CD4-positive, CD25-positive, alpha-beta regulatory T cell (primary cell): ENCODE measurements at regions not wholly inside any gene's neighbourhood (a gene's known extent, or its start where the extent isn't known, plus 50 kb on each side); places are given as distances from the start of the nearest gene placed in this dataset.
"Not testable (repeated sequence)": the region's sequence is repeated elsewhere in the genome, so short reads cannot be mapped to it uniquely, and the experiment has no call there.

Source experiments
- ATAC-seq, 2 donors: fragments of 150-1000 bp; cut with Tn5 transposase; one replicate each; pipeline ENCODE4 v1.10.0; 2021; ENCODE audit warnings: low read depth in 2 of 2, moderate number of reproducible peaks in 2 of 2, moderate library complexity in 1 of 2
- DNase-seq, 3 donors: peaks; one replicate each; pipeline versions ENCODE4 v3.0.0 to v3.0.0-alpha.2; 2012 to 2022; ENCODE audit warnings: mixed read lengths in 1 of 3
- H3K27ac ChIP-seq: one replicate; pipeline ENCODE4 v1.7.0; 2013; ENCODE audit warnings: mild to moderate bottlenecking, low read length; ENCODE audit not compliant: insufficient read depth, poor library complexity, severe bottlenecking
- H3K27me3 ChIP-seq: one replicate; pipeline ENCODE4 v1.7.0; 2013; ENCODE audit warnings: low read length; ENCODE audit not compliant: control insufficient read depth, insufficient read depth
- H3K36me3 ChIP-seq: one replicate; pipeline ENCODE4 v1.7.0; 2013; ENCODE audit warnings: mild to moderate bottlenecking, low read length, moderate library complexity; ENCODE audit not compliant: control insufficient read depth, insufficient read depth
- H3K4me1 ChIP-seq: 2 replicates; pipeline ENCODE4 v1.7.0; 2013; ENCODE audit warnings: mild to moderate bottlenecking, low read length; ENCODE audit not compliant: insufficient read depth, control insufficient read depth, poor library complexity, severe bottlenecking
- H3K4me3 ChIP-seq: one replicate; pipeline ENCODE4 v1.7.0; 2013; ENCODE audit warnings: low read depth, mild to moderate bottlenecking, low read length, moderate library complexity
- H3K9me3 ChIP-seq, 2 experiments: 1 replicate in 1 of 2; 2 replicates in 1 of 2; pipeline ENCODE4 v1.7.0; 2013; ENCODE audit warnings: low read length in 2 of 2, mild to moderate bottlenecking in 1 of 2, moderate library complexity in 1 of 2; ENCODE audit not compliant: control insufficient read depth in 2 of 2
- H3K27ac Mint-ChIP-seq, 3 donors: one replicate each; pipeline ENCODE4 v1.8.0; 2020 to 2022; ENCODE audit warnings: mild to moderate bottlenecking in 3 of 3, mixed read lengths in 3 of 3, moderate library complexity in 2 of 3
- H3K27me3 Mint-ChIP-seq: one replicate; pipeline ENCODE4 v1.8.0; 2022; ENCODE audit warnings: mild to moderate bottlenecking, mixed read lengths
- H3K36me3 Mint-ChIP-seq: one replicate; pipeline ENCODE4 v1.8.0; 2020; ENCODE audit warnings: mixed read lengths
- H3K4me1 Mint-ChIP-seq, 4 donors: one replicate each; pipeline ENCODE4 v1.8.0; 2020 to 2022; ENCODE audit warnings: mixed read lengths in 4 of 4, mild to moderate bottlenecking in 1 of 4
- H3K4me3 Mint-ChIP-seq, 4 donors: one replicate each; pipeline ENCODE4 v1.8.0; 2020 to 2022; ENCODE audit warnings: mild to moderate bottlenecking in 4 of 4, mixed read lengths in 4 of 4, moderate library complexity in 3 of 4
- H3K9me3 Mint-ChIP-seq, 7 donors: one replicate each; pipeline ENCODE4 v1.8.0; 2020 to 2022; ENCODE audit warnings: mixed read lengths in 7 of 7, mild to moderate bottlenecking in 3 of 7, moderate library complexity in 2 of 7

GRCh38 chr1:188164459-188164858 is 1335.7 kb downstream of the PLA2G4A start:
- Histone ChIP-seq H3K9me3 (no peaks in the 10 kb centered on the region), H3K27ac (no peak overlapping the region), H3K4me3 (no peak overlapping the region), H3K36me3 (no peaks in the 10 kb centered on the region), H3K4me1 (no peaks in the 10 kb centered on the region), H3K27me3 (no peaks in the 10 kb centered on the region)
- Mint-ChIP-seq H3K36me3 (no peaks in the 10 kb centered on the region), H3K27me3 (no peaks in the 10 kb centered on the region), H3K9me3 (peaks cover 2 to 8% (median 3%) of the 10 kb centered on the region in 7 donors), H3K27ac (no peak overlapping the region), H3K4me1 (peaks cover 0 to 4% (median 0%) of the 10 kb centered on the region in 4 donors), H3K4me3 (no peak overlapping the region)
- ATAC-seq (no peak), DNase-seq (no peak)

GRCh38 chr1:188166654-188167053 is 1337.9 kb downstream of the PLA2G4A start:
- no peak overlapping the region for H3K4me3 Mint-ChIP-seq
- Histone ChIP-seq H3K4me3 (no peak overlapping the region), H3K36me3 (no peaks in the 10 kb centered on the region), H3K27me3 (no peaks in the 10 kb centered on the region), H3K9me3 (no peaks in the 10 kb centered on the region), H3K27ac (no peak overlapping the region), H3K4me1 (no peaks in the 10 kb centered on the region)
- H3K27ac Mint-ChIP-seq = no peak overlapping the region
- peaks cover 0 to 4% (median 0%) of the 10 kb centered on the region in 4 donors for H3K4me1 Mint-ChIP-seq
- peaks cover 0 to 8% (median 3%) of the 10 kb centered on the region in 7 donors for H3K9me3 Mint-ChIP-seq
- H3K27me3 Mint-ChIP-seq = no peaks in the 10 kb centered on the region
- no peaks in the 10 kb centered on the region for H3K36me3 Mint-ChIP-seq
- ATAC-seq (no peak), DNase-seq (no peak)

- Mint-ChIP-seq H3K4me1 (no peaks in the 10 kb centered on the region), H3K4me3 (no peak overlapping the region), H3K27ac (no peak overlapping the region), H3K27me3 (no peaks in the 10 kb centered on the region), H3K36me3 (no peaks in the 10 kb centered on the region), H3K9me3 (peaks cover 0 to 12% (median 5%) of the 10 kb centered on the region in 7 donors)
- no peaks in the 10 kb centered on the region for H3K27me3 ChIP-seq
- no peaks in the 10 kb centered on the region for H3K36me3 ChIP-seq
- H3K4me1 ChIP-seq = no peaks in the 10 kb centered on the region
- ATAC-seq (no peak), DNase-seq (no peak)
- H3K4me3 ChIP-seq = no peak overlapping the region
- no peak overlapping the region for H3K27ac ChIP-seq
- no peaks in the 10 kb centered on the region for H3K9me3 ChIP-seq
Observed at GRCh38 chr1:188169971-188170370, 1341.2 kb downstream of the PLA2G4A start.

- Mint-ChIP-seq H3K36me3 (no peaks in the 10 kb centered on the region), H3K27ac (no peak overlapping the region), H3K9me3 (peaks cover 0 to 12% (median 5%) of the 10 kb centered on the region in 7 donors), H3K27me3 (no peaks in the 10 kb centered on the region), H3K4me3 (no peak overlapping the region), H3K4me1 (no peaks in the 10 kb centered on the region)
- Histone ChIP-seq H3K4me3 (no peak overlapping the region), H3K27me3 (no peaks in the 10 kb centered on the region), H3K27ac (no peak overlapping the region), H3K4me1 (no peaks in the 10 kb centered on the region), H3K9me3 (no peaks in the 10 kb centered on the region), H3K36me3 (no peaks in the 10 kb centered on the region)
- no peak for DNase-seq
- ATAC-seq = no peak
Observed at GRCh38 chr1:188170411-188170810, 1341.7 kb downstream of the PLA2G4A start.

- Mint-ChIP-seq H3K27me3 (no peaks in the 10 kb centered on the region), H3K4me3 (no peak overlapping the region), H3K4me1 (no peaks in the 10 kb centered on the region), H3K9me3 (peaks cover 0 to 10% (median 3%) of the 10 kb centered on the region in 7 donors), H3K36me3 (no peaks in the 10 kb centered on the region), H3K27ac (no peak overlapping the region)
- ATAC-seq (no peak), DNase-seq (no peak)
- Histone ChIP-seq H3K36me3 (no peaks in the 10 kb centered on the region), H3K27me3 (no peaks in the 10 kb centered on the region), H3K9me3 (no peaks in the 10 kb centered on the region), H3K4me3 (no peak overlapping the region), H3K27ac (no peak overlapping the region), H3K4me1 (no peaks in the 10 kb centered on the region)
Observed at GRCh38 chr1:188170935-188171334, 1342.2 kb downstream of the PLA2G4A start.

- not testable (repeated sequence) for H3K27me3 ChIP-seq, H3K4me3 Mint-ChIP-seq, H3K4me1 Mint-ChIP-seq, H3K36me3 ChIP-seq, DNase-seq, H3K27me3 Mint-ChIP-seq, ATAC-seq, H3K4me3 ChIP-seq, H3K27ac Mint-ChIP-seq, H3K4me1 ChIP-seq, H3K27ac ChIP-seq, H3K36me3 Mint-ChIP-seq
- H3K9me3 Mint-ChIP-seq = peaks cover 0 to 27% (median 6%) of the 10 kb centered on the region in 7 donors
- H3K9me3 ChIP-seq = peaks cover 5 to 14% of the 10 kb centered on the region in 2 experiments
Observed at GRCh38 chr1:188182063-188182462, 1353.3 kb downstream of the PLA2G4A start.

GRCh38 chr1:188188317-188188716 is 1359.6 kb downstream of the PLA2G4A start:
- no peaks in the 10 kb centered on the region for H3K4me1 Mint-ChIP-seq
- H3K9me3 Mint-ChIP-seq = peaks cover 2 to 26% (median 7%) of the 10 kb centered on the region in 7 donors
- no peak overlapping the region for H3K27ac Mint-ChIP-seq
- no peaks in the 10 kb centered on the region for H3K27me3 ChIP-seq
- H3K4me3 Mint-ChIP-seq = no peak overlapping the region
- H3K4me1 ChIP-seq = no peaks in the 10 kb centered on the region
- H3K4me3 ChIP-seq = no peak overlapping the region
- H3K36me3 ChIP-seq = no peaks in the 10 kb centered on the region
- H3K9me3 ChIP-seq = peaks cover 5 to 12% of the 10 kb centered on the region in 2 experiments
- H3K36me3 Mint-ChIP-seq = no peaks in the 10 kb centered on the region
- ATAC-seq = no peak
- no peak overlapping the region for H3K27ac ChIP-seq
- DNase-seq = no peak
- no peaks in the 10 kb centered on the region for H3K27me3 Mint-ChIP-seq

GRCh38 chr1:188194916-188195315 is 1366.2 kb downstream of the PLA2G4A start:
- H3K9me3 Mint-ChIP-seq = peaks cover 1 to 11% (median 3%) of the 10 kb centered on the region in 7 donors

More at GRCh38 chr1:188194916-188195315, 1366.2 kb downstream of the PLA2G4A start:
- Histone ChIP-seq H3K27me3 (no peaks in the 10 kb centered on the region), H3K27ac (no peak overlapping the region), H3K9me3 (peaks cover 0 to 2% of the 10 kb centered on the region in 2 experiments), H3K36me3 (no peaks in the 10 kb centered on the region), H3K4me3 (no peak overlapping the region), H3K4me1 (no peaks in the 10 kb centered on the region)
- Mint-ChIP-seq H3K27ac (no peak overlapping the region), H3K4me3 (no peak overlapping the region), H3K4me1 (no peaks in the 10 kb centered on the region), H3K27me3 (no peaks in the 10 kb centered on the region), H3K36me3 (no peaks in the 10 kb centered on the region)
- ATAC-seq = no peak
- DNase-seq = no peak
